ENCODE measurements at regions not wholly inside any gene's neighbourhood (a gene's known extent, or its start where the extent isn't known, plus 50 kb on each side); places are given as distances from the start of the nearest gene placed in this dataset.

- Histone ChIP-seq H3K9me3 (no peaks in the 10 kb centered on the region), H3K27me3 (no peaks in the 10 kb centered on the region), H3K9ac (ENCODE audit: low read depth in 2 of 2, low read length in 2 of 2) (no peak overlapping the region), H3K4me3 (no peak overlapping the region), H3K27ac (no peak overlapping the region), H3K4me1 (no peaks in the 10 kb centered on the region), H3K36me3 (no peaks in the 10 kb centered on the region)
- no peak for DNase-seq
- TF ChIP-seq CTCF (IDR thresholded peaks at IDR 0.05) = no peak
- intact Hi-C loops (cut with DNase I) = no loop called here
Measured at GRCh38 chr5:2496126-2496525, 255.4 kb downstream of the IRX2 start.

- no peak for DNase-seq
- intact Hi-C loops (cut with DNase I) = no loop called here
- no peak overlapping the region for H3K4me3 ChIP-seq
- no peak overlapping the region for H3K27ac ChIP-seq
- TF ChIP-seq CTCF (IDR thresholded peaks at IDR 0.05) = no peak
- H3K36me3 ChIP-seq = no peaks in the 10 kb centered on the region
- no peaks in the 10 kb centered on the region for H3K9me3 ChIP-seq
- no peak overlapping the region for H3K9ac ChIP-seq (ENCODE audit: low read depth in 2 of 2, low read length in 2 of 2)
- H3K27me3 ChIP-seq = no peaks in the 10 kb centered on the region
- H3K4me1 ChIP-seq = no peaks in the 10 kb centered on the region
Measured at GRCh38 chr5:2493356-2493755, 258.1 kb downstream of the IRX2 start.

GRCh38 chr5:2492476-2492875 is 259.0 kb downstream of the IRX2 start:
- Histone ChIP-seq H3K4me1 (no peaks in the 10 kb centered on the region), H3K9me3 (no peaks in the 10 kb centered on the region), H3K9ac (ENCODE audit: low read depth in 2 of 2, low read length in 2 of 2) (no peak overlapping the region), H3K36me3 (no peaks in the 10 kb centered on the region), H3K27me3 (no peaks in the 10 kb centered on the region), H3K27ac (no peak overlapping the region), H3K4me3 (no peak overlapping the region)
- no peak for TF ChIP-seq CTCF (IDR thresholded peaks at IDR 0.05)
- no peak for DNase-seq
- intact Hi-C loops (cut with DNase I) = no loop called here

- intact Hi-C loops (cut with DNase I) = no loop called here
- H3K4me1 ChIP-seq = no peaks in the 10 kb centered on the region
- H3K27me3 ChIP-seq = no peaks in the 10 kb centered on the region
- no peaks in the 10 kb centered on the region for H3K36me3 ChIP-seq
- H3K4me3 ChIP-seq = no peak overlapping the region
- no peaks in the 10 kb centered on the region for H3K9me3 ChIP-seq
- TF ChIP-seq CTCF (IDR thresholded peaks at IDR 0.05) = no peak
- no peak overlapping the region for H3K9ac ChIP-seq (ENCODE audit: low read depth in 2 of 2, low read length in 2 of 2)
- no peak overlapping the region for H3K27ac ChIP-seq
- no peak for DNase-seq
Measured at GRCh38 chr5:2491846-2492245, 259.6 kb downstream of the IRX2 start.

- no peak for DNase-seq
- Histone ChIP-seq H3K27ac (no peak overlapping the region), H3K9me3 (no peaks in the 10 kb centered on the region), H3K4me3 (no peak overlapping the region), H3K9ac (ENCODE audit: low read depth in 2 of 2, low read length in 2 of 2) (no peak overlapping the region), H3K27me3 (no peaks in the 10 kb centered on the region), H3K4me1 (no peaks in the 10 kb centered on the region), H3K36me3 (no peaks in the 10 kb centered on the region)
- intact Hi-C loops (cut with DNase I) = no loop called here
- TF ChIP-seq CTCF (IDR thresholded peaks at IDR 0.05) = no peak
Measured at GRCh38 chr5:2489306-2489705, 262.2 kb downstream of the IRX2 start.

GRCh38 chr5:2488593-2488992 is 262.9 kb downstream of the IRX2 start:
- Histone ChIP-seq H3K4me3 (no peak overlapping the region), H3K27ac (no peak overlapping the region), H3K4me1 (no peaks in the 10 kb centered on the region), H3K9ac (ENCODE audit: low read depth in 2 of 2, low read length in 2 of 2) (no peak overlapping the region), H3K36me3 (no peaks in the 10 kb centered on the region), H3K9me3 (no peaks in the 10 kb centered on the region), H3K27me3 (no peaks in the 10 kb centered on the region)
- no peak for TF ChIP-seq CTCF (IDR thresholded peaks at IDR 0.05)
- intact Hi-C loops (cut with DNase I) = no loop called here
- DNase-seq = no peak

All from colonic mucosa (tissue), 4 donors.